Fibroblast of mammary gland (primary cell): ENCODE measurements at regions not wholly inside any gene's neighbourhood (a gene's known extent, or its start where the extent isn't known, plus 50 kb on each side); places are given as distances from the start of the nearest gene placed in this dataset.
"Not testable (repeated sequence)": the region's sequence is repeated elsewhere in the genome, so short reads cannot be mapped to it uniquely, and the experiment has no call there.

Experiments
- DNase-seq: peaks from one replicate; pipeline ENCODE4 v3.0.0-alpha.2; 2010; ENCODE audit warnings: low read depth
- H3K4me3 ChIP-seq: 2 replicates; pipeline ENCODE4 v1.5.1; 2011; ENCODE audit warnings: low read depth, mild to moderate bottlenecking, low read length, moderate library complexity; ENCODE audit not compliant: control insufficient read depth
- TF ChIP-seq, protein P1 (sequence below): conservative IDR thresholded peaks from 2 replicates; pipeline ENCODE4 v1.5.1; 2011; ENCODE audit warnings: low read depth, low read length, inconsistent platforms; ENCODE audit not compliant: control insufficient read depth, insufficient read depth

- H3K4me3 ChIP-seq, DNase-seq: not testable (repeated sequence)
These were observed 92.1 kb downstream of the C4BPA start for GRCh38 chr1:207196135-207196534.

DNA sequence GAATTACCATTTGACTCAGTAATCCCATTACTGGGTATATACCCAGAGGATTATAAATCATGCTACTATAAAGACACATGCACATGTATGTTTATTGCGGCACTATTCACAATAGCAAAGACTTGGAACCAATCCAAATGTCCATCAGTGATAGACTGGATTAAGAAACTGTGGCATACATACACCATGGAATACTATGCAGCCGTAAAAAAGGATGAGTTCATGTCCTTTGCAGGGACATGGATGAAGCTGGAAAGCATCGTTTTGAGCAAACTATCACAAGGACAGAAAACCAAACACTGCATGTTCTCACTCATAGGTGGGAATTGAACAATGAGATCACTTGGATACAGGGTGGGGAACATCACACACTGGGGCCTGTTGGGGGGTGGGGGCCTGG is 97.5 kb downstream of the C4BPA start:
- DNase-seq, H3K4me3 ChIP-seq: not testable (repeated sequence)

- H3K4me3 ChIP-seq = no peak overlapping the region
- TF ChIP-seq, protein P1, sequence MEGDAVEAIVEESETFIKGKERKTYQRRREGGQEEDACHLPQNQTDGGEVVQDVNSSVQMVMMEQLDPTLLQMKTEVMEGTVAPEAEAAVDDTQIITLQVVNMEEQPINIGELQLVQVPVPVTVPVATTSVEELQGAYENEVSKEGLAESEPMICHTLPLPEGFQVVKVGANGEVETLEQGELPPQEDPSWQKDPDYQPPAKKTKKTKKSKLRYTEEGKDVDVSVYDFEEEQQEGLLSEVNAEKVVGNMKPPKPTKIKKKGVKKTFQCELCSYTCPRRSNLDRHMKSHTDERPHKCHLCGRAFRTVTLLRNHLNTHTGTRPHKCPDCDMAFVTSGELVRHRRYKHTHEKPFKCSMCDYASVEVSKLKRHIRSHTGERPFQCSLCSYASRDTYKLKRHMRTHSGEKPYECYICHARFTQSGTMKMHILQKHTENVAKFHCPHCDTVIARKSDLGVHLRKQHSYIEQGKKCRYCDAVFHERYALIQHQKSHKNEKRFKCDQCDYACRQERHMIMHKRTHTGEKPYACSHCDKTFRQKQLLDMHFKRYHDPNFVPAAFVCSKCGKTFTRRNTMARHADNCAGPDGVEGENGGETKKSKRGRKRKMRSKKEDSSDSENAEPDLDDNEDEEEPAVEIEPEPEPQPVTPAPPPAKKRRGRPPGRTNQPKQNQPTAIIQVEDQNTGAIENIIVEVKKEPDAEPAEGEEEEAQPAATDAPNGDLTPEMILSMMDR = no peak
- no peak for DNase-seq
These were observed 98.4 kb downstream of the C4BPA start for GRCh38 chr1:207202480-207202879.

DNA sequence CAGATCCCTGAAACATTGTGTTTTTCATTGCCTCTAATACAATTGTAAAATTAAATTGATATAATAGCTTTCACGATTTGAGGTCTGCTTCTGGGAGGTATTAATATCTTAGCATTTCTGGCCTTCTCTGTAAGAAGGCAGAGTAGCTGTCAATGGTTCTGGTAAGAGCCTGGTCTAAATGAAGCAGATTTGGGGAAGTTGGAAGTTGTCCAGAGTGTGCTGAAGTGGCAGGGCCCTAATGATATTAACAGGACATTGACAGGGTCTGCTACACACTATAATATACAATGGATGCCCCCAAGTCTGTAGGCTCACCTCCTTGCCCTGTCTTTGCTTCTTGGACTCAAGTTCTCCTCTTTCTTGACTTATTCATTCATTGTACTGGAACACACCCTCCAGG is 99.5 kb downstream of the C4BPA start:
- DNase-seq = no peak
- TF ChIP-seq, protein P1 = no peak
- H3K4me3 ChIP-seq = no peak overlapping the region

GRCh38 chr1:207205614-207206061 is 101.6 kb downstream of the C4BPA start:
- no peak overlapping the region for H3K4me3 ChIP-seq
- TF ChIP-seq, protein P1 = no peak
- no peak for DNase-seq

GRCh38 chr1:207208691-207209090 is 104.7 kb downstream of the C4BPA start:
- DNase-seq, H3K4me3 ChIP-seq: not testable (repeated sequence)

- no peak overlapping the region for H3K4me3 ChIP-seq
- no peak for DNase-seq
- TF ChIP-seq, protein P1 = no peak
These were observed 107.0 kb upstream of the CD55 start for GRCh38 chr1:207214453-207214852.

GRCh38 chr1:207217778-207218511 is 103.5 kb upstream of the CD55 start:
- H3K4me3 ChIP-seq = no peak overlapping the region
- no peak for DNase-seq

More at GRCh38 chr1:207217778-207218511, 103.5 kb upstream of the CD55 start:
- TF ChIP-seq, protein P1 = no peak
